ENCODE measurements at regions not wholly inside any gene's neighbourhood (a gene's known extent, or its start where the extent isn't known, plus 50 kb on each side); places are given as distances from the start of the nearest gene placed in this dataset.

DNA sequence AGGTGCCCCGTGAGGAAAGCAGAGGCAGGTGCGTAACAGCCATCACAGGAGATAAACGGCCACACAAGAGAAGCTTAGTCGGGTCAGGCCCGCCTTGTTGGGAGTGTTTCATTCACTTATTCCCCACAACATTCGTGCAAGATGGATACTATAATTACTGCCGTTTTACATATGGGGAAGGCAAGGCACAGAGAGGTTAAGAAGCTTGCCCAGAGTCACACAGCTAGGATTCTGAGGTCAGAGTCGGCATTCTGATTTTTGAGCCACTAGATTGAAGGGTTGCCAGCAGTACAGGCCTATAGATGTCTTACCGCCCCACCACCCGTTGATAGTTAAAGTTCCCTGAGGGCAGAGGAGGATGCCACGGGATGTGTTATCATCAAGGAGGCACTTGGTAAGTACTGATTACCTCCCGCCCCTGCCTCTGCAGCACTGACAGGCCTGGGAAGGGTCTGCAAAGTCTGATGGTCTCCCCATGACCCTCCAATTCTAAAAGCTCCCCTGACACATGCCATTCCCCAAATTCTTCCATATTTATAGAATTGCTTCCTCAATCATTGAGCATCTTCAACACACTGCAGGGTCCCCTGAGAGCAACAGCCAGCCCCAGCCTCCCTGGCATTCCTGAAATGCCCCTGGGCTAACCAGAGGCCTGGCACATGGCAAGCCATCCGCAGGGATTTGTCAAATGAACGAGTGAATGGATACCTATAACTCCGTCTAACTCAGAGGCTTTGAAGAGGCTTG lies 74.7 kb upstream of the CLDN14 start:
- DNase-seq (ENCODE audit: low read depth in 2 of 2, low spot score in 1 of 2): no peak

DNA sequence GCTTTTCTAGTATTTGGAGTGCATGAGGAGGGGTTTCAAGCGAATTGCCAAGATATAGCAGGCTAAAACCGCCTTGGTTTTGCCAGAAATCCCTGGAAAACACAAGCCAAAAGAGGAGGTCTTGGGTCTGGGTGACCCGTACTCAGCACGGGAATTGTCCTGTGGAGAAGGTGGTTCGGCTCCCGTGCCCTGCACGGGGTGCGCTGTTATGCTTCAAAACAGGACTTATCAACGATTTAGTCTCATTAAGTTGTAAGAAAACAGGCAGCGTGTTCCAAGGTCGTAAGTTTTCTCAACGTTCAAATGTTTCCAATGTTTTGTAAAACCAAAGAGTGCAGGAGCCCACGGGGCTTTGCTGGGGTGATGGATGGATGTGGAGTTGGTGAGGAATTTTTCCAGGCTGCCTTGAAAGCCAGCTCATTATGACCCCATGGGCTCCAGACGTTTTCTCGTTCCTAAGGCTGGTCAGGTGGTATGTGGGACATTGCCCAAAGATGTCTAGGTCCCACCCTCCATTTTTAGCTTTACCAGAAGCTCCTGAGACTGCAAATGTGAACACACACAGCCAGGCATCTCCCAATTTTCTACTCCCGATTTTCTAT lies 75.4 kb upstream of the CLDN14 start:
- no peak for DNase-seq (ENCODE audit: low read depth in 2 of 2, low spot score in 1 of 2)

DNA sequence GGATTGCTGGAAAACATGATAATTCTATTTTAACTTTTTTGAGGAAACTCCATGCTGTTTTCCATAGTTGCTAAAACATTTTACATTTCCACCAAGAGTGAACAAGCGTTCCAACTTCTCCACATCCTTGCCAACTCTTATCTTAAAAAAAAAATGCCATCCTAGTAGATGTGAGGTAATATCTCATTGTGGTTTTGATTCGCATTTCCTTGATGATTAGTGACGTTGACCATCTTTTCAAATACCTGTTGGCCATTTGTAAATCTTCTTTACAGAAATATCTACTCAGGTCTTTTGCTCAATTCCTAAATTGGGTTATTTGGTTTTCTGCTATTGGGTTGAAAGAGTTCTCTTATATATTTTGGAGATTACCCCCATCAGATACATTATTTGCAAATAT lies 77.4 kb upstream of the CLDN14 start:
- DNase-seq (ENCODE audit: low read depth in 2 of 2, low spot score in 1 of 2): no peak

DNA sequence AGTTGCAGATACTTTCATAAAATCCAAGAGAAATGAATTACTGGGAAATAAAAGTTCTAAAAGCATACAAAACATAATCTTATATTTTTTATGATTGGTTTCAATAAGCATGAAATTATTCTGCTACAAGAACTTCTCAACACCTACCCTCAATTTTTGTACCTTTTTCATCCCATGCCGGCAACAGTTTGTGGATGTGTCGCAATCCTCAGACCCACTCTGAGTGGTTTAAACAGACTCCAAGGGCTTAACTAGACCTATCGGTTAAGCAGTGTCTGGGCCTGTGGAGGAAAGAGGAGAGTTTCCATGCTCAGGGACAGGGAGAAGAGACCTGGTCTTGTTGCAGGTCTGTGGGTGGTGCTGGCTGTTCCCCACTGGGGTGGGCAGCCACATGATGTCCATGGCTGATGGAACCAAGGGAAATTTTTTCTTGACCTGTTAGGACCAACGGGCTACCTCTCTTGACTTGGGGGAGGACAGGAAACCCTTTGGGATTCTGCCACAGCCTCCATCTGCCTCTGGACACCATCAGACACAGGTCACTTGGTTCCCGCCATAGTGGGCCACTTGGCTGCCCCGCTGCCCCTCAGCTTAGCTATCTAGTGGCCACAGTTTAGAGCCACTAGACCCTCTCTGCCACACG lies 81.1 kb upstream of the CLDN14 start:
- no peak for DNase-seq (ENCODE audit: low read depth in 2 of 2, low spot score in 1 of 2)

DNA sequence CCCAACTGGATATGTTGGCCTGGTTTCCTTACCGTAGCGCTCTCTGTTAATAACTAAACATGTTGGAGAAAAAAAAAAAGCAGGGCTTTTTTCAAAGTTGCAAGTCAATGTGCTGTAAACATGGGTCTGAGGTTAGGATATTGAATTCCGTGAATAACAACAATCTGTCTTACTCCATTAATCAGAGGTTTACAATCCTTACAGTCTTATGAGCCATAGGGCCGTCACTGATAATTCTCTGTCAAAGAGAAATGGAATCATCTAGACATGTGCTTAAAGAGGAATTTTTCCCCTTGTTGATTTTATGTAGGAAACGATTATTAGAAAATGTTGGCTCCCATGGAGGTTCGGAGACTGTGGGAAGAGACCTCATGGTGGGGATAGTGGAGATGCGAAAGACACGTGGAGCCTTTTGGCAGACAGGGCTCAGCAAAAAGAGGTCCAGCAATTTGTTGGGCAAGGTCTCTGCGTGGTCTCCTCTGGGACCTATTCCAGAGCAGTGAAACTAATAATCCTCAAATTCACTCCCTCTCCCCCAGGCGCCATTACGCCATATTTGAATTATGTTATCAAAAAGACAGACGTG lies 83.5 kb upstream of the CLDN14 start:
- DNase-seq (ENCODE audit: low read depth in 2 of 2, low spot score in 1 of 2): no peak

DNA sequence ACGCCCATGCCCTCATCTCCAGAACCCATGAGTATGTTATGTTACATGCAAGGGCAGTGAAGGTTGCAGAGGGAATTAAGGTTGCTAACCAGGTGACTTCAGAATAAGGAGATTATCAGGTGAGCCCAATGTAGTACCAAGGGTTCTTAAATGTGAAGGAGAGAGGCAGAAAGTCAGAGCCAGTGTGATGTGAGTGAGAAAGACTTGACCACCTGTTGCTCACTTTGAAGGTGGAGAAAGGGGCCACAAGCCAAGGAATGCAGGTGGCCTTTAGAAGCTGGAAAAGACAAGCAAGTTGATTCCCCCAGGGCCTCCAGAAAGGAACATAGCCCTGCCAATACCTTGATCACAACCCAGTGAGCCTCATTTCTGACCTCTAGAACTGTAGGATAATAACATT lies 84.7 kb upstream of the CLDN14 start:
- no peak for DNase-seq (ENCODE audit: low read depth in 2 of 2, low spot score in 1 of 2)

DNA sequence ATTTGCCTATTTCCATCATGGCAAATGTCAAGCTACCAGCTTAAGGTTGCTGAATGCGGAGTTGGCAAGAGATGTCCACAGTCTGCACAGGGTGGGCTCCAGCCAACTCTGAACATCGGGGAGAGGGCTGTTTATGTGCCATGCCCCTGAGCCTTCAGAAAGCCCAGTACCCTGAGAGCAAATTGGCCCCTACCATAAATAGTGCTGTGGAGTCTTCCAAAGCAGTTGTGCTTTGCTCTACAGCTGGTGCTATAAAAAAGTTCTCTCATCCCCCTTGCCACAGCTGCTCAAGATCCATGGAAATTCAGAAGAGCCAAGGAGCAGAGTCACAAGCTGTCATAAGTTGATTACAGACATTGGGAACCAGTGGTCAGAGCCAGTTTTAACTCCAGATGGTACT lies 85.6 kb upstream of the CLDN14 start:
- DNase-seq (ENCODE audit: low read depth in 2 of 2, low spot score in 1 of 2): no peak

DNA sequence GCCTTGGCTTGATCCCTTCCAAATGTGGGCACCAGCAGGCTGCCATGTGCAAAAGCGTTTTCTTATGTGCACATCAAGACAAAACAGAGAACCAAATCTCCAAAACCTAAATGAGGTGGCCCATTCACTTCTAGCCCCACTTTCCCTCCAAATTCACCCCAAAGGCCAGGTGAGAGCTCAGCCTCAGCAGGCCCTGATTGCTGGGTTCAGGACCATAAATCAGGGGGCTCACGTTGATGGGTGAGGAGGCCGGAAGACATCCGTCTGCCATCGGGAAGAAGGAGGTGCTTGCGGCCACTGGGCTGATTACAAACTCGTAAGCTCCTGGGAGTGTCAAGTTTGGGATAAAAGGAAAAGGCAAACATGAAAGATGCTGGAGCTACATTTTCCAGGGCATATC lies 86.7 kb upstream of the CLDN14 start:
- no peak for DNase-seq (ENCODE audit: low read depth in 2 of 2, low spot score in 1 of 2)

DNA sequence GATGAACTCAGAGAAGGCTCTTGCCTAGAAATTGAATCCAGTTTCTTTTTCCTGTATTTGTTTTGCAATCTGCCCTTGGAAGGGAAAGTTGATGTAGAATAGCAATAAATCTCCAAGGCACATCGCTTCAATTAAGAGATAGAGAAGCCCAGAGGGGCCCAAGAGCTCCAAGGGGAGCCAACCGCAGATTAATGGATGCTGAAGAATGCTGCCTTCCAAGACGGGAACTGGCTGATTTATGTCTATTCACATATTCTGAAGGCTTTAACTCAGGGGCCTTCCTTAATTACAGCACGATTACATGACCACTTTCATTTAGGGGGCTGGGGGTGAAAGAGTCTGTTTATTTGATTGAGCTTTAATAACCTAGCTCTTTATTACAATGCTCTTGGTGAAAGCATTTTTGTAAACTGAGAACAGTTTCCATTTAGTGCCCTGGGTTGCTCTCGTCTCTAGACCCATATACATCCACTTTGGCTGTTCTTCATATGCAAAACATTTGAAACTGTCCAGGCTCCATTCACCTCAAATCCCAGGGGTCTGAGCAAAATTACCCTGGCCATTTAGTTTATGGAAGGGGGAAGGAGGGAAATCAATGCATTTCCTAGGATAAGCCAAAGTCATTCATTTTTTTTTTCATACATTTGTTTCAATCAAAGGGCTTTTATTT lies 87.4 kb upstream of the CLDN14 start:
- no peak for DNase-seq (ENCODE audit: low read depth in 2 of 2, low spot score in 1 of 2)

DNA sequence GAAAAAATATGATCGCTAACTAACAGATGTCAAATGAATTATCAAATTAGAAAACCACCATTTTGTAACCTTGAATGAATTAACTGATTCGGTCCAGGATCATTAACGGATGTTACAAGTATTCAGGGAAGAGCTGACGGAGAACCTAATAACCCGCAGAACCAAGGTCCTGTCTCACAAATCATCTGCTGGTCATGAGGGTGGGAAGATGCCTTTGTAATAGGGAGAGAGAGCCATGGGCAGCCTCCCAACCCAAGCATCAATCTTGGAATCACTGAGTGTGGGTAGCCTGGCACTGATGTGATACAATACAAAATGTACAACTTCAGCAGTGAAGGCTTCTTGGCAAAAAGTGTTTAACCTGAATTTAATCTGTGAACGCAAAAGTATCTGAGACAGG lies 89.6 kb upstream of the CLDN14 start:
- no peak for DNase-seq (ENCODE audit: low read depth in 2 of 2, low spot score in 1 of 2)

DNA sequence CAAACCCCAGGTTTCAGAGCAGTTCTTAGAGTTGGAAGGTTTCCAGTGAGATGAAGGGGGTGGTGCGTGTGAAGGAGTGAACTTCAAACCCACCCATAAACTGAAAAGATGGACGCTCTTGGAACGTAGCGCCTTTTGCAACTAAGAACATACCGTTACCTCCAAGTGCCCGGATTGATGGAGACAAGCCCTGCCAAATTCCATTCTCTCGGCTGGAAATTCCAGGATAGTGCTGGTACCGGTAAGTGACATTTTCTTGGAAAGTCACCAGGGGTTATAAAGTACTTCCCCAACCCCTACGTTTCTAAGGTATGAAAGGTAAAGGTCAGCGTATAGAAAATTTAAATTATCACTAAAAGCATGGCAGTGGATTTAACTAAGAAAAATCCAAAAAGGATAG lies 91.6 kb upstream of the CLDN14 start:
- no peak for DNase-seq (ENCODE audit: low read depth in 2 of 2, low spot score in 1 of 2)

DNA sequence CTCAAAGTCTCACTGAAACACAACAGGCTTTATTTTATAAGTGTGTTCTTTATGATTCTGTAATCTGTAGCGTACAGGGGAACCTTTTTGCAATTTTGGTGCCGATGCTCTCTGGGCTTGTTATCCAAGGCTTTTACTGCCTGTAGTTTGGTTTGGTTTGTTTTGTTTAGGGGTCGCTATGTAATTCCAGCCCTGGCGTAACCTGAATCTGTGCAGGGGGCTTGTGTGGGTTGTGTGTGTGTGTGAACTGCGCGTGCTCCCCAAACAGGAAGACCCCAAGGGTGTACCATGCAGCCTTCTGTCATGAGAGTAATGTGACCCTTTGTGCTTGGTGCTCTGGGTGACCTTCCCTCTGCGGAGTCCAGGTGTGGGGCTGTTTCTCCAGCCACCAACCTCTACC lies 92.1 kb upstream of the CLDN14 start:
- DNase-seq (ENCODE audit: low read depth in 2 of 2, low spot score in 1 of 2): no peak

DNA sequence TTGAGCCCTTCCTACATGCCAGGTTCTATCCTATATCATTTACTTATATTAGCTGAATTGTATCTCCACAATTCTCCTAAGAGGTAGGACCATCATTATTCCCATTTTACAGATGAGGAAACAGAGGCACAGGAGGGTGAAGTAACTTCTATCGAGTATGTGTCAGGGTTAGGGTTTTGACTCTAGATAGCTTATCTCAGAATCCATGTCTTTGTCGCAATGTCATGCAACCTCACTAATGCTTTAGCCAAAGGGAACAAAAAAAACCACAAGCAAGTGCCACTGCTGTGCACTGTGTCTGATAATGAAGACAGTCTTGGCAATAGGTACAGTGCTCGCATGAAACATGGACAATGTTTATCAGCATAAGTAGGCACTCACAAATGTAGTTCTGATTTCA lies 95.4 kb upstream of the CLDN14 start:
- no peak for DNase-seq (ENCODE audit: low read depth in 2 of 2, low spot score in 1 of 2)

DNA sequence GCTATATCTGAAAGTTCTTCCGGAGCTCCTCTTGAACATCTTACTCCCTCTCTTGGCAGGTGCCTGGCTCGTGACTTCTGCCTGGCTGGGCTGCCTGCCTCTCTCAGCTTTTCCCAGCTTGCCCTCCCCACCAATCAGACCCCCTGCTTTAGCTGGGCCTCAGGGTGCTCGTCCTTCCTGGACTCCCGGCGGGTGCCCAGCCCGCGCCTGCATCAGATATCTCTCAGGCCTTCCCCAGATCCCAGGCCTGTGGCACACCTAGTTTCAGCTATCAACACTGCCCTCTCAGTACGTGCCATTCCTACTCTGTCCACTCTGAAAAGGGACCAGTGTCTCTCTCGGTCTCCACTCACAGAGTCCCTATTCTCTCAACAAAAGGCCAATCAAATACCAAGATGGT lies 96.5 kb upstream of the CLDN14 start:
- DNase-seq (ENCODE audit: low read depth in 2 of 2, low spot score in 1 of 2): no peak

DNA sequence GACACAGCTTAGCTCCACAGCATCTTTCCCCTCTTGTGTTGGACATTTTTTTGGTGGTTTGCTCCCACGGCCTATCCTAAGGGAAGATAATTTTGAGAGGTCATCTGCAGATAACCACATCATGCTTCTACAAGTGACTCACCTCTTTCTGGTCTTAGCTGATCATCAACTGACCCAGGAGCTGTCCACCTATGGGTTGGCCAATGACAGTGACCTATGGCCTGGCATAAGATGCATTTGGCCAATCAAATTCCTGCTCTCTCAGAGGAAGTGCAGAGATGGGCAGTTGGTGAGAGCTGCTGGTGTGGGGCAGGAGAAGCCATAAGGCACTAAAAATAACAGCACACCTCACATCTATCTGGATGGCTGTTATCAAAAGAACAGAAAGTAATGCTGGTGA lies 100.0 kb upstream of the CLDN14 start:
- DNase-seq (ENCODE audit: low read depth in 2 of 2, low spot score in 1 of 2): no peak

DNA sequence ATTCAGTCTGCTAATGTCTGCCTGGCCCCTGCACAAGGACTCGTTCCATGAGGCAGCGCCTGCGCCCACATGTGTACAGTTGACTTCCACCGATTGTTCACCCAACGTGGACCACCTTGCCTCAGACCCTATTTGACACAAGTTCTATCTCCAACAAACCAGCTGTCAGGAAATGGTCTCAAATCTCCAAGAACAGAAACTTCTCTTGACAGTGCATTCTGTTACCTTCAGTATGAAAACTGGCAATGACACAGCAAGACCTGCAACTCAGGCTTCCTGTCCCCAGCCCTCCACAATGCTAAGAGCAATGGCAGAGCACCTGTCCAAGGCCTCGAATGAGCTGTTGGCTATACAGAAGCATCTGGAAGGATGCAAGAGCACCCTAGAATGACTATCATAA lies 102.3 kb upstream of the CLDN14 start:
- no peak for DNase-seq (ENCODE audit: low read depth in 2 of 2, low spot score in 1 of 2)

DNA sequence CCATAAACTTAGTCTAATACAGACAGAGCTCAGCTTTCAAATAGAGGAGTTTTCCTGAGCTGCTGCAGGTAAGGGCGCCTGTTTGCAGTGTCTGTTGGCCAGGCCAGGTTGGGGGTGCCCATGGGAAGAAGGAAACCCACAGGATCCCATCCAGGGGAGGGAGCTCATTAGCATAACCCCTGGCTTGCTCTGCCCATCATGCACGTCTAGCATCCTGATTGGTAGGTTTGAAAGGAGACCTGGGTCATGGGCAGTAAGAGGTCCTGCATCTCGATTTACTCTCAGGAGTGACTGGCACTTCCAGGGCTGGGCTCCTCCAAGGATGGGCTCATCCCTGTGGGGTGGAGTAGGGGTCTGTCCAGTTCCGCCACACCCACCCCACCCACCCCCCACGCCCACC lies 103.7 kb upstream of the CLDN14 start:
- DNase-seq (ENCODE audit: low read depth in 2 of 2, low spot score in 1 of 2): no peak

DNA sequence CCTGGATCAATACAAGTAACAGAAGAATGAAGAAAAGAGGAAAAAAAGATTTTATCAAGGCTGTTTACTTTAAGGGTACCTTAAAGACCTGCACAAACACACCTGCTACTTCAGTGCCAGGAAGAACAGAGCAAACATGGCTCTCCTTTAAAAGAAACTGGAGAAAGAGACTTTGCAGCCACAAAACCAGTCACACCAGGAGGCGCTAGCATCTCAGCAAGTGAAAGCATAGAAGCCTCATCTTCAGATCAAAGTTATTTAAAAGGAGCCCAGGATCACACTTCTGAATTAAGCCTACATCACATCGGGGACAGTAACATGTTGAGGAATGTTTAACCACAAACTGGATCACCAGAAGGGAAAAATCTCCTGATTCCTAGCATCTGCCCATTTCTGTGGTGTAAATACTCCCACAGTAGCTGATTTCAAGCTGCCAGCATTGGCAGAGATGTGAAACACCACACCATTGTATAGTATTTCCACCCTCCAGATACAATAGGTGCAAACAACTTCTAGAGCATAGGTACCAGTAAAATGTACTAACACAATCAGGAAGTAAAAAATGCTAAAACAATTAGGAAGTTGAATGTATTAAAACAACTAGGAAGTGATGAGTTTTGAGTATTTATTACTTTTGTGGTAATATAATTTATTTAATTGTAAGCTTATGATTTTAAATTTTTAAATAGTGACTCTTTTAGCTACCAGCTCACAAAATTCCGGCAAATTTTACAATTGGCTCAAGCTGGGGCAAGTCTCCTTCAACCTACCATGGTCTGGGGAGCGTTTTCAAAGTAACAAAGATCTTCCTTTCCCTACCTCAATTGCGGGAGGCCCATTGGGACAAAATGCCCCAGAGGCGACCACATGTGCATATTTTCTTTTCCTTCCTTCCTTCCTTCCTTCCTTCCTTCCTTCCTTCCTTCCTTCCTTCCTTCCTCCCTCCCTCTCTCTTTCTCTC lies 105.3 kb upstream of the CLDN14 start:
- no peak for DNase-seq (ENCODE audit: low read depth in 2 of 2, low spot score in 1 of 2)

DNA sequence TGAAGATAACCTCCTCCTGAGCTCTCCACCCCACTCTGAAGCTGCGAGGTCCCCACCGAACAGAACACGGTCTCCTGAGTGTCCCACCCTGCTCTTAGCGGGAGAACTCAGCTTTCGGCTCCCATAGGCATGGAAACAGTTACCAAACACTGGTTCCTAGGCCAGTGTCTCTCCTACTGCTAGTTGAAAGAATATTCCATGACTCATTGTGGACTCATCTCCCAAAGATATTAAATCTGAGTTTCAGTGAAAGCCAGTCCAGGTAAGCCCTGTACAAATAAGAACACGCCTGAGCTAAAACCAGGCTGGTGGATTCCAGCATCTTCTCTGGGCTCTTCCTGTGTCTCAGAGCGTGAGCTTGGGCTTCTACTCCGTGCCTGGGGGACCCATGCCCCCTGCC lies 107.5 kb upstream of the CLDN14 start:
- no peak for DNase-seq (ENCODE audit: low read depth in 2 of 2, low spot score in 1 of 2)

DNA sequence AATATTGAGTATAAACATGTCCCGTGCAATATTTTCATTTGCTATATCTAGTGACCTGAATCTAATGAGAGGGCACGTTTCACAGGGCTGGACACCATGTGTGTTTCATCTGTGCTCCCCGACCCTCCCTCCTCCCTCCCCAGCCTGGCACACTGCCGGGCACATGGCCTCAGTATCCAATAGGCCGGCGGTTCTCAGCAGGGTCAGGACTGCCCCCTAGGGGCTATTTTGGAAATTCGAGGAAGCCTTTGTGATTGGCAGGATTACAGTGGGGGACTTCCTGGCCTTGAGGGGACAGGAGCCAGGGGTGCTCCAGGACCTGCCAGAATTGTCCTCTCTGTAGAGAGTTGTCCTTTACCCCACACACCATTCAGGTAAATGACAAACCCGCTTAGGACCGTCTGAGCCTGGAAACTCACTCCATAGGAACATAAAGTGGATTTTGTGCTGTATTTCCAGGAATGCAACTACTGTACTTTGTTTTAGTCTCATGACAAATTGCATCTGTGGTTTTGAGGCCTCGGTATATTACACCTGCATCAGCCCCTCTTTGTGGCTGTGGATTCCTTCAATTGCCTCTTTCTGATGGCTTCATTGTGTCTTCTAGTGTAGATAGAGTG lies 109.5 kb upstream of the SIM2 start:
- no peak for DNase-seq (ENCODE audit: low read depth in 2 of 2, low spot score in 1 of 2)

All from stimulated activated CD8-positive, alpha-beta memory T cell treated with anti-CD3 and anti-CD28 coated beads, Interleukin-4, amount 100 ng/mL, for 1 hour (primary cell).